ENCODE measurements at regions not wholly inside any gene's neighbourhood (a gene's known extent, or its start where the extent isn't known, plus 50 kb on each side); places are given as distances from the start of the nearest gene placed in this dataset.
"Not testable (repeated sequence)": the region's sequence is repeated elsewhere in the genome, so short reads cannot be mapped to it uniquely, and the experiment has no call there.

DNA sequence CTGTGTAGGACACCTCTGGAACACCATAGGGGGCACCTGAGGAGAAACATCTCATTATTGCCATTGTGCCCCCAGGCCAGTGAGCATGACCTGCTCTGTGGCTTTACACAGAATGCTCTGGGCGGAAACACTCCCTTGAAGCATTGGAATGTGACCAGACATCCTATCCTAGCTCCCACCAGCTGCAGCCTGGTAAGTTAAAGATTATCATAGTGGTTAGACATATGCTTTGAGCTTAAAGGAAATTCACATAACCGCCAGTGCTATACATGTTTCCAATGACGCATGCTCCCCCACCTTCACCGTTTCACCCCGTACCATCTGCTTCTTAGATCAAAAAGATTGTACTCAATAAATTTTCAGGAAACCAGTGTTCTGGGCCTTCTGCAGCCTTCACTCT lies 217.7 kb upstream of the CENPE start:
- no peaks in the 10 kb centered on the region for H3K4me1 ChIP-seq (ENCODE audit: control insufficient read depth in 1 of 2, insufficient read depth in 2 of 2, low read length in 2 of 2)
- TF ChIP-seq, protein P1, sequence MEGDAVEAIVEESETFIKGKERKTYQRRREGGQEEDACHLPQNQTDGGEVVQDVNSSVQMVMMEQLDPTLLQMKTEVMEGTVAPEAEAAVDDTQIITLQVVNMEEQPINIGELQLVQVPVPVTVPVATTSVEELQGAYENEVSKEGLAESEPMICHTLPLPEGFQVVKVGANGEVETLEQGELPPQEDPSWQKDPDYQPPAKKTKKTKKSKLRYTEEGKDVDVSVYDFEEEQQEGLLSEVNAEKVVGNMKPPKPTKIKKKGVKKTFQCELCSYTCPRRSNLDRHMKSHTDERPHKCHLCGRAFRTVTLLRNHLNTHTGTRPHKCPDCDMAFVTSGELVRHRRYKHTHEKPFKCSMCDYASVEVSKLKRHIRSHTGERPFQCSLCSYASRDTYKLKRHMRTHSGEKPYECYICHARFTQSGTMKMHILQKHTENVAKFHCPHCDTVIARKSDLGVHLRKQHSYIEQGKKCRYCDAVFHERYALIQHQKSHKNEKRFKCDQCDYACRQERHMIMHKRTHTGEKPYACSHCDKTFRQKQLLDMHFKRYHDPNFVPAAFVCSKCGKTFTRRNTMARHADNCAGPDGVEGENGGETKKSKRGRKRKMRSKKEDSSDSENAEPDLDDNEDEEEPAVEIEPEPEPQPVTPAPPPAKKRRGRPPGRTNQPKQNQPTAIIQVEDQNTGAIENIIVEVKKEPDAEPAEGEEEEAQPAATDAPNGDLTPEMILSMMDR (IDR thresholded peaks at IDR 0.05): no peak
- DNase-seq: no peak
- no peak overlapping the region for H3K4me3 ChIP-seq (replicated peaks in 1 of 3; ENCODE audit: low read depth in 2 of 3, low read length in 3 of 3)
- no peak overlapping the region for H3K9ac ChIP-seq (ENCODE audit: insufficient read depth, low read length, poor library complexity, severe bottlenecking)
- H3K4me2 ChIP-seq (replicated peaks; ENCODE audit: extremely low read depth, low read length, poor library complexity, severe bottlenecking): no peak overlapping the region
- no peaks in the 10 kb centered on the region for H4K20me1 ChIP-seq (ENCODE audit: insufficient read depth, low read length)
- 93% methylated on average over 3 of the region's 5 CpGs for WGBS (ENCODE audit: insufficient coverage)
- H3K27ac ChIP-seq (ENCODE audit: low read depth in 1 of 2, low read length in 2 of 2): no peak overlapping the region
- no peaks in the 10 kb centered on the region for H3K79me2 ChIP-seq (ENCODE audit: insufficient read depth, low read length)
- H3K27me3 Mint-ChIP-seq (ENCODE audit: low read depth in 3 of 3): peaks cover 0 to 2% (median 0%) of the 10 kb centered on the region in 3 donors
- no peak overlapping the region for H3K4me3 Mint-ChIP-seq
- H3K36me3 ChIP-seq (replicated peaks in 1 of 2; ENCODE audit: control insufficient read depth in 1 of 2, insufficient read depth in 2 of 2, low read length in 2 of 2): no peaks in the 10 kb centered on the region
- H3K9me3 ChIP-seq (replicated peaks in 1 of 2; ENCODE audit: control insufficient read depth in 1 of 2, insufficient read depth in 1 of 2, low read length in 2 of 2): peaks cover under 1 to 13% of the 10 kb centered on the region in 2 donors
- no peak overlapping the region for H2AFZ ChIP-seq (ENCODE audit: insufficient read depth, low read depth, low read length, poor library complexity, severe bottlenecking)
- peaks cover 4 to 20% (median 11%) of the 10 kb centered on the region in 7 donors for H3K9me3 Mint-ChIP-seq
- no peaks in the 10 kb centered on the region for H3K27me3 ChIP-seq (ENCODE audit: control insufficient read depth in 2 of 2, insufficient read depth in 2 of 2, low read length in 2 of 2)
- intact Hi-C loops (cut with micrococcal nuclease): no loop called here
- H3K27ac Mint-ChIP-seq: no peak overlapping the region
- H3K36me3 Mint-ChIP-seq: no peaks in the 10 kb centered on the region
- no peaks in the 10 kb centered on the region for H3K4me1 Mint-ChIP-seq

DNA sequence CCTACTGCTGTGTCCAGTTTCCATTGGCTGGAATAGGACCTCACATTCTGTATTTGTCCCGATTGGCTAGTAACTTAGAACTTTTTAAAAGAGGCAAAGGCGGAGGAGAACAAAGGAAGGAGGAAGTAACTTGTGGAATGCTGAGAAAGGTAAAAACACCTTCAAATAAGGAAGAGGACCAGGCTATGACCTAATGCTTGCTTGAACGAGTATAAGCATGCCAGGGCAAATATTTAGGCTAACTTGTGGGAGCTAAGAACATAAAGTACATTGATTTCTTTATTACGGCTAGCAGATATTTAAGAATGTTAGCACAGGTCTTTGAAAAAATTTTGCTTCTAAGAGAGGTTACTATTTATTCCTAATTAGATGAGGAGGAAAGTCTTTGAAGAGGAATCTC lies 214.5 kb upstream of the CENPE start:
- H3K4me2 ChIP-seq (replicated peaks; ENCODE audit: extremely low read depth, low read length, poor library complexity, severe bottlenecking); H3K27me3 Mint-ChIP-seq (ENCODE audit: low read depth in 3 of 3); H3K27me3 ChIP-seq (ENCODE audit: control insufficient read depth in 2 of 2, insufficient read depth in 2 of 2, low read length in 2 of 2); H3K4me3 ChIP-seq (replicated peaks in 1 of 3; ENCODE audit: low read depth in 2 of 3, low read length in 3 of 3); H3K27ac Mint-ChIP-seq; H3K4me3 Mint-ChIP-seq; H4K20me1 ChIP-seq (ENCODE audit: insufficient read depth, low read length); H2AFZ ChIP-seq (ENCODE audit: insufficient read depth, low read depth, low read length, poor library complexity, severe bottlenecking); DNase-seq; H3K36me3 Mint-ChIP-seq; H3K27ac ChIP-seq (ENCODE audit: low read depth in 1 of 2, low read length in 2 of 2); H3K4me1 Mint-ChIP-seq; H3K79me2 ChIP-seq (ENCODE audit: insufficient read depth, low read length); H3K9ac ChIP-seq (ENCODE audit: insufficient read depth, low read length, poor library complexity, severe bottlenecking); intact Hi-C loops (cut with micrococcal nuclease); H3K9me3 Mint-ChIP-seq; H3K4me1 ChIP-seq (ENCODE audit: control insufficient read depth in 1 of 2, insufficient read depth in 2 of 2, low read length in 2 of 2); H3K36me3 ChIP-seq (replicated peaks in 1 of 2; ENCODE audit: control insufficient read depth in 1 of 2, insufficient read depth in 2 of 2, low read length in 2 of 2); H3K9me3 ChIP-seq (replicated peaks in 1 of 2; ENCODE audit: control insufficient read depth in 1 of 2, insufficient read depth in 1 of 2, low read length in 2 of 2): not testable (repeated sequence)
- WGBS (ENCODE audit: insufficient coverage): 20% methylated on average over 1 of the region's 4 CpGs
